T-cell (primary cell): ENCODE measurements at regions not wholly inside any gene's neighbourhood (a gene's known extent, or its start where the extent isn't known, plus 50 kb on each side); places are given as distances from the start of the nearest gene placed in this dataset.

Experiments used
- ATAC-seq, 4 experiments: fragments of 200-7000 bp in 3 of 4; fragments of 150-1000 bp in 1 of 4; cut with Tn5 transposase; replicated peaks in 1 of 4; 1 replicate in 3 of 4; 2 replicates in 1 of 4; pipeline ENCODE4 v1.10.0; 2021; ENCODE audit warnings: moderate library complexity in 3 of 4, mild to moderate bottlenecking in 2 of 4, moderate number of reproducible peaks in 1 of 4
- CTCF ChIA-PET, 2 donors: fragments of 300-600 bp; sonication (Branson Sonifier 250); formaldehyde crosslinking; loops; one replicate each; lab custom pipeline; 2022; ENCODE audit warnings: antibody characterized with exemption in 2 of 2; lab: Charles Lee
- POLR2A ChIA-PET, 2 donors: fragments of 300-600 bp; sonication (Branson Sonifier 250); formaldehyde crosslinking; loops; one replicate each; lab custom pipeline; 2022; ENCODE audit warnings: antibody characterized with exemption in 2 of 2; lab: Charles Lee
- DNase-seq, 35 experiments: peaks; one replicate each; pipeline versions ENCODE4 v3.0.0 to v3.0.0-alpha.2; 2013 to 2023
- H3K27ac ChIP-seq: one replicate; pipeline ENCODE4 v1.5.1; 2013; ENCODE audit warnings: low read length
- H3K27me3 ChIP-seq, 2 experiments: replicated peaks in 1 of 2; 1 replicate in 1 of 2; 2 replicates in 1 of 2; pipeline versions ENCODE4 v1.6.1 to v1.7.0; 2013; ENCODE audit warnings: low read length in 1 of 2, mixed read lengths in 1 of 2; ENCODE audit not compliant: control insufficient read depth in 2 of 2, insufficient read depth in 2 of 2; ENCODE audit errors: extremely low read depth in 1 of 2
- H3K36me3 ChIP-seq, 2 donors: 1 replicate in 1 of 2; 2 replicates in 1 of 2; pipeline versions ENCODE4 v1.6.1 to v1.7.0; 2013; ENCODE audit warnings: low read length in 1 of 2; ENCODE audit not compliant: control insufficient read depth in 2 of 2, insufficient read depth in 1 of 2; ENCODE audit errors: extremely low read depth in 1 of 2
- H3K4me1 ChIP-seq, 2 experiments: 1 replicate in 1 of 2; 2 replicates in 1 of 2; pipeline versions ENCODE4 v1.6.1 to v1.7.0; 2013; ENCODE audit warnings: low read length in 2 of 2, mixed read lengths in 1 of 2; ENCODE audit not compliant: insufficient read depth in 2 of 2, control insufficient read depth in 1 of 2; ENCODE audit errors: extremely low read depth in 1 of 2
- H3K4me3 ChIP-seq, 2 donors: 1 replicate in 1 of 2; 2 replicates in 1 of 2; pipeline versions ENCODE4 v1.5.1 to v1.7.0; 2013; ENCODE audit warnings: mild to moderate bottlenecking in 2 of 2, low read length in 1 of 2, moderate library complexity in 1 of 2; ENCODE audit not compliant: control insufficient read depth in 1 of 2; ENCODE audit errors: extremely low read depth in 1 of 2
- H3K9me3 ChIP-seq: 2 replicates; pipeline ENCODE4 v1.7.0; 2013
- H3K27ac Mint-ChIP-seq, 2 donors: one replicate each; pipeline ENCODE4 v1.8.0; 2020 to 2021; ENCODE audit warnings: mild to moderate bottlenecking in 2 of 2, mixed read lengths in 2 of 2
- H3K27me3 Mint-ChIP-seq, 2 donors: one replicate each; pipeline ENCODE4 v1.8.0; 2021 to 2022; ENCODE audit warnings: mixed read lengths in 2 of 2
- H3K36me3 Mint-ChIP-seq: one replicate; pipeline ENCODE4 v1.8.0; 2021; ENCODE audit warnings: mixed read lengths
- H3K4me1 Mint-ChIP-seq, 3 donors: one replicate each; pipeline ENCODE4 v1.8.0; 2020 to 2022; ENCODE audit warnings: mixed read lengths in 3 of 3, mild to moderate bottlenecking in 1 of 3
- H3K4me3 Mint-ChIP-seq, 3 donors: one replicate each; pipeline ENCODE4 v1.8.0; 2020 to 2022; ENCODE audit warnings: mild to moderate bottlenecking in 3 of 3, mixed read lengths in 3 of 3, moderate library complexity in 3 of 3
- H3K9me3 Mint-ChIP-seq, 3 donors: one replicate each; pipeline ENCODE4 v1.8.0; 2020 to 2022; ENCODE audit warnings: mixed read lengths in 3 of 3
- WGBS: methylation state at CpG from one replicate; pipeline ENCODE4 v1.1.5; 2013; ENCODE audit warnings: missing lambda C conversion rate; ENCODE audit not compliant: insufficient coverage; 5-methylcytosine and 5-hydroxymethylcytosine counted together

- 85% methylated on average over 3 of the region's 3 CpGs for WGBS
- no peaks in the 10 kb centered on the region for H3K9me3 Mint-ChIP-seq
- Histone ChIP-seq H3K4me3 (no peak overlapping the region), H3K9me3 (no peaks in the 10 kb centered on the region), H3K4me1 (no peaks in the 10 kb centered on the region), H3K36me3 (no peaks in the 10 kb centered on the region), H3K27me3 (no peaks in the 10 kb centered on the region), H3K27ac (no peak overlapping the region)
- no peak overlapping the region for H3K27ac Mint-ChIP-seq
- no peaks in the 10 kb centered on the region for H3K36me3 Mint-ChIP-seq
- no peak overlapping the region for H3K4me3 Mint-ChIP-seq
- ChIA-PET POLR2A (no interaction called here), CTCF (no interaction called here)
- DNase-seq (no peak), ATAC-seq (no peak)
- H3K4me1 Mint-ChIP-seq = no peaks in the 10 kb centered on the region
- H3K27me3 Mint-ChIP-seq = peaks cover 3 to 30% of the 10 kb centered on the region in 2 donors
These were observed 586.3 kb downstream of the PLCL1 start for GRCh38 chr2:198390670-198391069.

GRCh38 chr2:198387677-198388076 is 583.3 kb downstream of the PLCL1 start:
- no peaks in the 10 kb centered on the region for H3K27me3 ChIP-seq
- H3K27ac ChIP-seq = no peak overlapping the region
- Mint-ChIP-seq H3K27ac (no peak overlapping the region), H3K9me3 (no peaks in the 10 kb centered on the region), H3K4me1 (no peaks in the 10 kb centered on the region), H3K4me3 (no peak overlapping the region), H3K36me3 (no peaks in the 10 kb centered on the region), H3K27me3 (peaks cover 3 to 25% of the 10 kb centered on the region in 2 donors)
- no peaks in the 10 kb centered on the region for H3K36me3 ChIP-seq
- ATAC-seq = no peak
- no peak for DNase-seq
- H3K4me3 ChIP-seq = no peak overlapping the region
- ChIA-PET POLR2A (interaction anchor here in 1 of 2 donors (0.5 kb wide), 1 partner anchor 13 kb away, joined by 3 read pairs; no protein-coding TSS in a partner anchor), CTCF (interaction anchor here in 1 of 2 donors (0.5 kb wide), 1 partner anchor 91 kb away, joined by 4 read pairs; no protein-coding TSS in a partner anchor)
- no CpG with 5 or more reads among the region's 1 CpG for WGBS
- H3K4me1 ChIP-seq = no peaks in the 10 kb centered on the region
- H3K9me3 ChIP-seq = no peaks in the 10 kb centered on the region

- no peaks in the 10 kb centered on the region for H3K36me3 Mint-ChIP-seq
- H3K9me3 Mint-ChIP-seq = no peaks in the 10 kb centered on the region
- no peak for ATAC-seq
- POLR2A ChIA-PET = no interaction called here
- no peak for DNase-seq
- Histone ChIP-seq H3K9me3 (no peaks in the 10 kb centered on the region), H3K27me3 (no peaks in the 10 kb centered on the region), H3K4me1 (no peaks in the 10 kb centered on the region), H3K36me3 (no peaks in the 10 kb centered on the region), H3K4me3 (no peak overlapping the region), H3K27ac (no peak overlapping the region)
- no peak overlapping the region for H3K27ac Mint-ChIP-seq
- CTCF ChIA-PET = no interaction called here
- no peaks in the 10 kb centered on the region for H3K4me1 Mint-ChIP-seq
- H3K4me3 Mint-ChIP-seq = no peak overlapping the region
- WGBS = 67% methylated on average over 1 of the region's 1 CpG
- H3K27me3 Mint-ChIP-seq = peaks cover 10 to 30% of the 10 kb centered on the region in 2 donors
These were observed 581.5 kb downstream of the PLCL1 start for GRCh38 chr2:198385856-198386255.

- POLR2A ChIA-PET = no interaction called here
- Histone ChIP-seq H3K4me3 (no peak overlapping the region), H3K4me1 (no peaks in the 10 kb centered on the region), H3K27me3 (no peaks in the 10 kb centered on the region), H3K9me3 (no peaks in the 10 kb centered on the region), H3K36me3 (no peaks in the 10 kb centered on the region), H3K27ac (no peak overlapping the region)
- ATAC-seq = no peak
- no peak for DNase-seq
- 73% methylated on average over 2 of the region's 4 CpGs for WGBS
- Mint-ChIP-seq H3K4me3 (no peak overlapping the region), H3K4me1 (no peaks in the 10 kb centered on the region), H3K36me3 (no peaks in the 10 kb centered on the region), H3K27me3 (peaks cover 10 to 33% of the 10 kb centered on the region in 2 donors), H3K27ac (no peak overlapping the region), H3K9me3 (no peaks in the 10 kb centered on the region)
- CTCF ChIA-PET = no interaction called here
These were observed 580.9 kb downstream of the PLCL1 start for GRCh38 chr2:198385326-198385725.

GRCh38 chr2:198383392-198383791 is 579.0 kb downstream of the PLCL1 start:
- no peaks in the 10 kb centered on the region for H3K36me3 ChIP-seq
- H3K4me1 Mint-ChIP-seq = no peaks in the 10 kb centered on the region
- H3K4me3 ChIP-seq = no peak overlapping the region
- H3K27ac Mint-ChIP-seq = no peak overlapping the region
- CTCF ChIA-PET = no interaction called here
- H3K4me3 Mint-ChIP-seq = no peak overlapping the region
- H3K9me3 ChIP-seq = no peaks in the 10 kb centered on the region
- no peaks in the 10 kb centered on the region for H3K36me3 Mint-ChIP-seq
- no peaks in the 10 kb centered on the region for H3K27me3 ChIP-seq
- no peak overlapping the region for H3K27ac ChIP-seq
- ATAC-seq = no peak
- no peak for DNase-seq
- POLR2A ChIA-PET = no interaction called here
- no peaks in the 10 kb centered on the region for H3K9me3 Mint-ChIP-seq
- peaks cover 7 to 23% of the 10 kb centered on the region in 2 donors for H3K27me3 Mint-ChIP-seq
- no peaks in the 10 kb centered on the region for H3K4me1 ChIP-seq

- Mint-ChIP-seq H3K4me3 (no peak overlapping the region), H3K27me3 (peaks cover 7 to 22% of the 10 kb centered on the region in 2 donors), H3K36me3 (no peaks in the 10 kb centered on the region), H3K9me3 (no peaks in the 10 kb centered on the region), H3K4me1 (no peaks in the 10 kb centered on the region), H3K27ac (no peak overlapping the region)
- DNase-seq = no peak
- no peak for ATAC-seq
- Histone ChIP-seq H3K36me3 (no peaks in the 10 kb centered on the region), H3K27ac (no peak overlapping the region), H3K9me3 (no peaks in the 10 kb centered on the region), H3K27me3 (no peaks in the 10 kb centered on the region), H3K4me3 (no peak overlapping the region), H3K4me1 (no peaks in the 10 kb centered on the region)
- ChIA-PET POLR2A (no interaction called here), CTCF (no interaction called here)
These were observed 578.4 kb downstream of the PLCL1 start for GRCh38 chr2:198382811-198383210.

GRCh38 chr2:198376677-198377076 is 572.3 kb downstream of the PLCL1 start:
- no peaks in the 10 kb centered on the region for H3K36me3 Mint-ChIP-seq
- WGBS = 71% methylated on average over 2 of the region's 5 CpGs
- ATAC-seq (no peak), DNase-seq (no peak)
- Histone ChIP-seq H3K4me3 (no peak overlapping the region), H3K36me3 (no peaks in the 10 kb centered on the region), H3K9me3 (no peaks in the 10 kb centered on the region), H3K27me3 (peaks cover 2 to 3% of the 10 kb centered on the region in 2 experiments), H3K4me1 (peaks cover 0 to 3% of the 10 kb centered on the region in 2 experiments), H3K27ac (no peak overlapping the region)
- H3K27me3 Mint-ChIP-seq = peaks cover 25 to 29% of the 10 kb centered on the region in 2 donors
- H3K27ac Mint-ChIP-seq = no peak overlapping the region
- CTCF ChIA-PET = no interaction called here
- no peak overlapping the region for H3K4me3 Mint-ChIP-seq
- H3K9me3 Mint-ChIP-seq = no peaks in the 10 kb centered on the region
- H3K4me1 Mint-ChIP-seq = peaks cover 7% of the 10 kb centered on the region in 3 donors
- POLR2A ChIA-PET = no interaction called here
